Superior temporal gyrus (tissue), 1 donor: ENCODE measurements at regions not wholly inside any gene's neighbourhood (a gene's known extent, or its start where the extent isn't known, plus 50 kb on each side); places are given as distances from the start of the nearest gene placed in this dataset.
"Not testable (repeated sequence)": the region's sequence is repeated elsewhere in the genome, so short reads cannot be mapped to it uniquely, and the experiment has no call there.

ENCODE experiments used
- DNase-seq: peaks from one replicate; pipeline ENCODE4 v3.0.0-alpha.2; 2016; ENCODE audit errors: extremely low spot score

GRCh38 chr9:2277644-2278043 lies 262.5 kb downstream of the SMARCA2 start:
- not testable (repeated sequence) for DNase-seq

GRCh38 chr9:2279138-2279537 lies 264.0 kb downstream of the SMARCA2 start:
- DNase-seq: not testable (repeated sequence)

- DNase-seq: no peak
Observed at GRCh38 chr9:2281031-2281802, 266.1 kb downstream of the SMARCA2 start.

- DNase-seq: no peak
Observed at GRCh38 chr9:2281803-2282185, 266.6 kb downstream of the SMARCA2 start.

- no peak for DNase-seq
Observed at GRCh38 chr9:2284770-2285169, 269.6 kb downstream of the SMARCA2 start.

GRCh38 chr9:2285416-2286332 lies 270.5 kb downstream of the SMARCA2 start:
- no peak for DNase-seq

- no peak for DNase-seq
Observed at GRCh38 chr9:2286333-2286705, 271.2 kb downstream of the SMARCA2 start.

- DNase-seq: no peak
Observed at GRCh38 chr9:2286825-2287455, 271.8 kb downstream of the SMARCA2 start.

- DNase-seq: no peak
Observed at GRCh38 chr9:2288309-2288708, 273.2 kb downstream of the SMARCA2 start.

- DNase-seq: no peak
Observed at GRCh38 chr9:2289263-2289662, 274.1 kb downstream of the SMARCA2 start.

- no peak for DNase-seq
Observed at GRCh38 chr9:2290382-2290781, 275.2 kb downstream of the SMARCA2 start.

GRCh38 chr9:2291980-2292704 lies 277.0 kb downstream of the SMARCA2 start:
- no peak for DNase-seq

GRCh38 chr9:2292733-2293132 lies 277.6 kb downstream of the SMARCA2 start:
- DNase-seq: no peak

GRCh38 chr9:2297771-2298170 lies 282.6 kb downstream of the SMARCA2 start:
- DNase-seq: no peak

GRCh38 chr9:2298217-2298616 lies 283.1 kb downstream of the SMARCA2 start:
- DNase-seq: no peak

GRCh38 chr9:2299156-2299842 lies 284.2 kb downstream of the SMARCA2 start:
- DNase-seq: no peak

- no peak for DNase-seq
Observed at GRCh38 chr9:2299843-2300205, 284.7 kb downstream of the SMARCA2 start.

- no peak for DNase-seq
Observed at GRCh38 chr9:2300325-2300724, 285.2 kb downstream of the SMARCA2 start.

- no peak for DNase-seq
Observed at GRCh38 chr9:2302606-2303005, 287.5 kb downstream of the SMARCA2 start.

- no peak for DNase-seq
Observed at GRCh38 chr9:2303056-2303455, 287.9 kb downstream of the SMARCA2 start.

- DNase-seq: no peak
Observed at GRCh38 chr9:2307480-2307879, 292.3 kb downstream of the SMARCA2 start.
